OCI-LY3 (cell line): ENCODE measurements at regions not wholly inside any gene's neighbourhood (a gene's known extent, or its start where the extent isn't known, plus 50 kb on each side); places are given as distances from the start of the nearest gene placed in this dataset.
A peak's percentile ranks its signal among the peaks of the same experiment; 100 is the strongest.

Experiments
- H2AFZ ChIP-seq: fragments of 200-600, 300-600 bp; shearing (Covaris generic); 2 replicates; pipeline ENCODE4 v1.6.0; 2014; ENCODE audit warnings: antibody characterized with exemption, low read depth, low read length
- H3K27ac ChIP-seq: fragments of 200-600, 300-600 bp; sonication (generic); 2 replicates; pipeline ENCODE4 v1.5.1; 2014; ENCODE audit warnings: mild to moderate bottlenecking, low read length, moderate library complexity, mixed read lengths
- H3K27me3 ChIP-seq: fragments of 200-600, 300-600 bp; sonication (generic); 2 replicates; pipeline ENCODE4 v1.6.1; 2014; ENCODE audit warnings: low read depth, low read length, mixed read lengths
- H3K36me3 ChIP-seq: fragments of 200-600, 300-600 bp; sonication (generic); replicated peaks from 2 replicates; pipeline ENCODE3; 2014; ENCODE audit warnings: low read depth, low read length, mixed read lengths
- H3K4me1 ChIP-seq: fragments of 300-600, 200-600 bp; sonication (generic); 2 replicates; pipeline ENCODE4 v1.6.1; 2014; ENCODE audit warnings: low read length, mixed read lengths
- H3K4me2 ChIP-seq: fragments of 200-600, 300-600 bp; sonication (generic); 2 replicates; pipeline ENCODE4 v1.6.1; 2014; ENCODE audit warnings: low read length, mixed read lengths
- H3K4me3 ChIP-seq: fragments of 300-600, 200-600 bp; sonication (generic); 2 replicates; pipeline ENCODE4 v1.5.1; 2014; ENCODE audit warnings: antibody characterized with exemption, mild to moderate bottlenecking, low read length, moderate library complexity
- H3K79me2 ChIP-seq: fragments of 300-600, 200-600 bp; shearing (Covaris generic); 2 replicates; pipeline ENCODE4 v1.6.1; 2014; ENCODE audit warnings: mild to moderate bottlenecking, low read length, mixed read lengths
- H3K9ac ChIP-seq: fragments of 300-600, 200-600 bp; shearing (Covaris generic); 2 replicates; pipeline ENCODE4 v1.6.0; 2014; ENCODE audit warnings: mild to moderate bottlenecking, low read length, moderate library complexity
- H3K9me3 ChIP-seq: fragments of 200-600, 300-600 bp; shearing (Covaris generic); 2 replicates; pipeline ENCODE4 v1.6.1; 2014; ENCODE audit warnings: low read length, mixed read lengths; ENCODE audit not compliant: insufficient read depth
- H4K20me1 ChIP-seq: fragments of 200-600, 300-600 bp; sonication (generic); 2 replicates; pipeline ENCODE4 v1.6.1; 2016; ENCODE audit warnings: low read length, mixed read lengths; ENCODE audit not compliant: insufficient read depth
- EZH2phosphoT487 ChIP-seq: fragments of 200-600 bp; shearing (Covaris generic); IDR thresholded peaks from 2 replicates; pipeline ENCODE4 v1.6.1; 2018; ENCODE audit warnings: antibody characterized with exemption, mixed run types, low read depth
- TF ChIP-seq, protein P1 (sequence below): fragments of 200-600, 300-600 bp; sonication (generic); IDR thresholded peaks from 2 replicates; pipeline ENCODE4 v1.5.1; 2014; ENCODE audit warnings: antibody characterized with exemption, low read length, low read depth

DNA sequence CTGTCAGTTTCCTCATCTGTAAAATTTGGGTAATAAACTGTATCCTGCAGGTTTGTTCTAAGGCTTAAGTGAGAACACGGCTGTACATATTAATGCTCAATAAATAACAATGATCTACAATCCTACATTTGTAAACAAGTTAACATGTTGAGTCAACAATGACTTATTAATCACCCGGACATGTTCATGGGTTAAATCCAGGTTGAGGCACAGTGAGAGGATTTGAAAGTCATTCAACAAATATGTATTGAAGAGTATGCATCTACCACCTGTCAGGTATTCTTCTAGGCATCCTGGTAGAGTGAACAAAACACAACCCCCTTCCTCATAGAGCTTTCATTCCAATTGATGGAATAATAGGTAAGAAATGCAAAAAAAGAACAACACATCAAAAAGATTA, 554.7 kb upstream of the SLC35B3 start:
- Histone ChIP-seq H3K9me3 (no peaks in the 10 kb centered on the region), H3K27me3 (no peaks in the 10 kb centered on the region), H4K20me1 (no peaks in the 10 kb centered on the region), H3K4me1 (no peaks in the 10 kb centered on the region), H2AFZ (no peak overlapping the region), H3K9ac (no peak overlapping the region), H3K36me3 (no peaks in the 10 kb centered on the region), H3K4me3 (no peak overlapping the region), H3K4me2 (no peak overlapping the region), H3K79me2 (no peaks in the 10 kb centered on the region), H3K27ac (no peak overlapping the region)
- TF ChIP-seq, protein P1, sequence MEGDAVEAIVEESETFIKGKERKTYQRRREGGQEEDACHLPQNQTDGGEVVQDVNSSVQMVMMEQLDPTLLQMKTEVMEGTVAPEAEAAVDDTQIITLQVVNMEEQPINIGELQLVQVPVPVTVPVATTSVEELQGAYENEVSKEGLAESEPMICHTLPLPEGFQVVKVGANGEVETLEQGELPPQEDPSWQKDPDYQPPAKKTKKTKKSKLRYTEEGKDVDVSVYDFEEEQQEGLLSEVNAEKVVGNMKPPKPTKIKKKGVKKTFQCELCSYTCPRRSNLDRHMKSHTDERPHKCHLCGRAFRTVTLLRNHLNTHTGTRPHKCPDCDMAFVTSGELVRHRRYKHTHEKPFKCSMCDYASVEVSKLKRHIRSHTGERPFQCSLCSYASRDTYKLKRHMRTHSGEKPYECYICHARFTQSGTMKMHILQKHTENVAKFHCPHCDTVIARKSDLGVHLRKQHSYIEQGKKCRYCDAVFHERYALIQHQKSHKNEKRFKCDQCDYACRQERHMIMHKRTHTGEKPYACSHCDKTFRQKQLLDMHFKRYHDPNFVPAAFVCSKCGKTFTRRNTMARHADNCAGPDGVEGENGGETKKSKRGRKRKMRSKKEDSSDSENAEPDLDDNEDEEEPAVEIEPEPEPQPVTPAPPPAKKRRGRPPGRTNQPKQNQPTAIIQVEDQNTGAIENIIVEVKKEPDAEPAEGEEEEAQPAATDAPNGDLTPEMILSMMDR = no peak
- no peak for TF ChIP-seq EZH2phosphoT487

DNA sequence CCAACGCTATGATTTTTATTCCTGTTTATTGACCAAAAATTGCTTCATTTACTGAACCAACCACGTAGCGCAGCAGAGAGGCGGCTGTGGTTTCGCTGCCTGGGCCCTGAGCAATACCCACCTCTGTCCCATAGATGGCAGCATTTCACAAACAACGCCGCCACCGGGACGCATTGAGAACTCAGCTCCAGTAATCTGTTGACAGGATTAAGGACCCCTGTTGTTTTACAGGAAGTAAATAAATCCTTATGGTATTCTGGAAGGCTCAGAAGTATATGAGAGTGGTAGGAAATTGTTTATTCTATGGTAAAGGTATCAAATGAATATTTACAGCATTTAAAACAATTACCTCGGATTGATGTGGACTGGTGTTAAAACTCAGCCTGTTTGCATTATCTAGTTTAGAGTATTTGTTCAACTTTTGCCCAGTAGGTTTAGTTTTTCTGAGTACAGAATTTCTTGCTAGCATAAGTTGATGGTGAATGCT, 547.9 kb upstream of the SLC35B3 start:
- H3K4me1 ChIP-seq = no peaks in the 10 kb centered on the region
- peak overlapping the region; percentile 39 for H3K4me2 ChIP-seq
- H3K9me3 ChIP-seq = no peaks in the 10 kb centered on the region
- TF ChIP-seq, protein P1 = peak; percentile 67
- TF ChIP-seq EZH2phosphoT487 = no peak
- H3K9ac ChIP-seq = no peak overlapping the region
- no peaks in the 10 kb centered on the region for H3K36me3 ChIP-seq
- no peaks in the 10 kb centered on the region for H4K20me1 ChIP-seq
- no peaks in the 10 kb centered on the region for H3K27me3 ChIP-seq
- no peaks in the 10 kb centered on the region for H3K79me2 ChIP-seq
- H3K27ac ChIP-seq = no peak overlapping the region
- H2AFZ ChIP-seq = no peak overlapping the region
- H3K4me3 ChIP-seq = no peak overlapping the region

DNA sequence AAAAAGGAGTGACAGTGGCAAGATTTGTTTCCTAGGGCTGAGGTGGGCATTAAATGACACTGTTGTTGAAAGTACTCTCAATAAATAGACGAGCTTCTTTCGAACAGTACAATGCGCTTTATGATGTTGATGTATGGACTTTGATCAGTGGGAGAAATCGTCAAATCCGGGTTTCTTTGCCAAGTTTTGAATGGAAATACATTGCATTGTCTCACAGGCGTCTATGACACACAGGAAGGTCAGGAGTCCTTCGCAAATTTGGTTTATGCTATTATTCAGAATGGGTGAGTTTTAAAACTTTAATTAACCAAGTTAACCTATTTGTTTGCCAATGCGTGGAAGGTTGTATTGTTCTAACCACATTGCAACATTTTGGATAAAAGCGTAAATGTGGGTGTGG, 547.3 kb upstream of the SLC35B3 start:
- H3K27ac ChIP-seq = no peak overlapping the region
- no peak overlapping the region for H3K9ac ChIP-seq
- peak overlapping the region; percentile 39 for H3K4me2 ChIP-seq
- H3K4me3 ChIP-seq = no peak overlapping the region
- H3K27me3 ChIP-seq = no peaks in the 10 kb centered on the region
- H3K36me3 ChIP-seq = no peaks in the 10 kb centered on the region
- TF ChIP-seq EZH2phosphoT487 = no peak
- TF ChIP-seq, protein P1 = no peak
- no peaks in the 10 kb centered on the region for H3K9me3 ChIP-seq
- H3K4me1 ChIP-seq = no peaks in the 10 kb centered on the region
- no peak overlapping the region for H2AFZ ChIP-seq
- no peaks in the 10 kb centered on the region for H3K79me2 ChIP-seq
- H4K20me1 ChIP-seq = no peaks in the 10 kb centered on the region

DNA sequence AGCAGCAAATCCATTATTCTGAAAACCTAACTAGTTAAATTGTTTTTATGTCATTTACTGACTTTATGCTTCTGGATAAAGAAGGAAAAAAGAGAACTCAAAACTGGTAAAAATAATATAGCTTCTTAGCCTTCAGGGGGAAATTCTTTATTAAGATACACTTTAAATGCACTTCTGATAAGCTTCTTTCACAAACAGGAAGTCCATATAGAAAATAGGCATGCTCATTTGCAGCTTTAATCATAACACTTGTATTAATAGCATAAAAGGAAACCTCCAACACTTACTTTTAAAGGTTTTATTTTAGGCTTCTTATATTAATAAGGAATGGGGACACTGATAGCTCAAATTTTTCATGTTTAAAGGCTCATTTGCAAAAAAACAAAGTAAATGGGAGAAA, 538.0 kb upstream of the SLC35B3 start:
- Histone ChIP-seq H3K4me1 (no peaks in the 10 kb centered on the region), H4K20me1 (no peaks in the 10 kb centered on the region), H2AFZ (no peak overlapping the region), H3K9ac (no peak overlapping the region), H3K4me3 (no peak overlapping the region), H3K27ac (no peak overlapping the region), H3K9me3 (no peaks in the 10 kb centered on the region; the same call in 1 of the 2 replicates), H3K36me3 (no peaks in the 10 kb centered on the region), H3K27me3 (no peaks in the 10 kb centered on the region), H3K4me2 (no peak overlapping the region), H3K79me2 (no peaks in the 10 kb centered on the region)
- TF ChIP-seq EZH2phosphoT487 = no peak
- TF ChIP-seq, protein P1 = no peak
